ENCODE measurements at regions not wholly inside any gene's neighbourhood (a gene's known extent, or its start where the extent isn't known, plus 50 kb on each side); places are given as distances from the start of the nearest gene placed in this dataset.

GRCh38 chr16:73746554-73746953 lies 550.1 kb upstream of the PSMD7 start:
- H3K27me3 ChIP-seq (ENCODE audit: control insufficient read depth in 1 of 2, insufficient read depth in 1 of 2, low read length in 2 of 2) = no peaks in the 10 kb centered on the region
- H3K4me2 ChIP-seq (ENCODE audit: low read length, poor library complexity, severe bottlenecking) = no peak overlapping the region
- H2AK5ac ChIP-seq (ENCODE audit: low read length, severe bottlenecking) = no peak overlapping the region
- H2BK5ac ChIP-seq (ENCODE audit: low read depth, low read length, poor library complexity, severe bottlenecking) = no peak overlapping the region
- no peak overlapping the region for H3K23ac ChIP-seq (ENCODE audit: low read length in 2 of 2)
- no peak overlapping the region for H3K4ac ChIP-seq (ENCODE audit: low read depth in 1 of 2, low read length in 2 of 2)
- no peaks in the 10 kb centered on the region for H3K79me1 ChIP-seq (replicated peaks; ENCODE audit: low read length, poor library complexity, severe bottlenecking)
- H3K4me3 ChIP-seq (ENCODE audit: insufficient read depth in 1 of 2, low read depth in 1 of 2, low read length in 2 of 2) = no peak overlapping the region
- no peak for DNase-seq
- no peak overlapping the region for H2BK120ac ChIP-seq (ENCODE audit: low read depth, low read length)
- H3K14ac ChIP-seq (ENCODE audit: low read length in 2 of 2) = no peak overlapping the region
- 90% methylated on average over 2 of the region's 2 CpGs for WGBS
- no peak overlapping the region for H3K27ac ChIP-seq (ENCODE audit: low read length, poor library complexity, severe bottlenecking)
- H3K9ac ChIP-seq (ENCODE audit: low read length) = no peak overlapping the region
- no peaks in the 10 kb centered on the region for H3K36me3 ChIP-seq (ENCODE audit: control insufficient read depth in 1 of 2, insufficient read depth in 2 of 2, low read depth in 1 of 2, low read length in 2 of 2)
- no peak overlapping the region for H4K8ac ChIP-seq (ENCODE audit: low read length)
- H3K4me1 ChIP-seq (ENCODE audit: control insufficient read depth, insufficient read depth, low read depth, low read length) = no peaks in the 10 kb centered on the region
- H3K18ac ChIP-seq (ENCODE audit: low read depth in 1 of 2, low read length in 2 of 2) = no peak overlapping the region
- H2BK15ac ChIP-seq (ENCODE audit: low read depth, poor library complexity, severe bottlenecking) = no peak overlapping the region
- no peak overlapping the region for H4K91ac ChIP-seq (ENCODE audit: low read length)
- H3K9me3 ChIP-seq (ENCODE audit: control insufficient read depth, low read length) = no peaks in the 10 kb centered on the region
- H2AFZ ChIP-seq (ENCODE audit: low read depth, low read length) = no peak overlapping the region
- no peak overlapping the region for H2BK12ac ChIP-seq (ENCODE audit: low read length in 2 of 2)

- no peak overlapping the region for H3K23ac ChIP-seq (ENCODE audit: low read length in 2 of 2)
- no peaks in the 10 kb centered on the region for H3K9me3 ChIP-seq (ENCODE audit: control insufficient read depth, low read length)
- H4K91ac ChIP-seq (ENCODE audit: low read length) = no peak overlapping the region
- no peak overlapping the region for H3K9ac ChIP-seq (ENCODE audit: low read length)
- no peak overlapping the region for H2AK5ac ChIP-seq (ENCODE audit: low read length, severe bottlenecking)
- no peaks in the 10 kb centered on the region for H3K36me3 ChIP-seq (ENCODE audit: control insufficient read depth in 1 of 2, insufficient read depth in 2 of 2, low read depth in 1 of 2, low read length in 2 of 2)
- DNase-seq = no peak
- no peak overlapping the region for H3K14ac ChIP-seq (ENCODE audit: low read length in 2 of 2)
- H3K4ac ChIP-seq (ENCODE audit: low read depth in 1 of 2, low read length in 2 of 2) = no peak overlapping the region
- WGBS = 84% methylated on average over 11 of the region's 11 CpGs
- no peaks in the 10 kb centered on the region for H3K79me1 ChIP-seq (replicated peaks; ENCODE audit: low read length, poor library complexity, severe bottlenecking)
- H3K4me1 ChIP-seq (ENCODE audit: control insufficient read depth, insufficient read depth, low read depth, low read length) = no peaks in the 10 kb centered on the region
- H3K4me3 ChIP-seq (ENCODE audit: insufficient read depth in 1 of 2, low read depth in 1 of 2, low read length in 2 of 2) = no peak overlapping the region
- H3K4me2 ChIP-seq (ENCODE audit: low read length, poor library complexity, severe bottlenecking) = no peak overlapping the region
- no peak overlapping the region for H2BK15ac ChIP-seq (ENCODE audit: low read depth, poor library complexity, severe bottlenecking)
- H3K27me3 ChIP-seq (ENCODE audit: control insufficient read depth in 1 of 2, insufficient read depth in 1 of 2, low read length in 2 of 2) = no peaks in the 10 kb centered on the region
- no peak overlapping the region for H3K18ac ChIP-seq (ENCODE audit: low read depth in 1 of 2, low read length in 2 of 2)
- H2AFZ ChIP-seq (ENCODE audit: low read depth, low read length) = no peak overlapping the region
- H3K27ac ChIP-seq (ENCODE audit: low read length, poor library complexity, severe bottlenecking) = no peak overlapping the region
- H2BK12ac ChIP-seq (ENCODE audit: low read length in 2 of 2) = no peak overlapping the region
- H2BK120ac ChIP-seq (ENCODE audit: low read depth, low read length) = no peak overlapping the region
- no peak overlapping the region for H2BK5ac ChIP-seq (ENCODE audit: low read depth, low read length, poor library complexity, severe bottlenecking)
- no peak overlapping the region for H4K8ac ChIP-seq (ENCODE audit: low read length)
Observed at GRCh38 chr16:73743665-73744496, 552.7 kb upstream of the PSMD7 start.

GRCh38 chr16:73739049-73739769 lies 557.4 kb upstream of the PSMD7 start:
- Histone ChIP-seq H4K8ac (ENCODE audit: low read length) (no peak overlapping the region), H2AK5ac (ENCODE audit: low read length, severe bottlenecking) (no peak overlapping the region), H3K79me1 (replicated peaks; ENCODE audit: low read length, poor library complexity, severe bottlenecking) (no peaks in the 10 kb centered on the region), H3K9ac (ENCODE audit: low read length) (no peak overlapping the region), H3K4me1 (ENCODE audit: control insufficient read depth, insufficient read depth, low read depth, low read length) (peaks cover 2% of the 10 kb centered on the region), H2AFZ (ENCODE audit: low read depth, low read length) (no peak overlapping the region), H3K18ac (ENCODE audit: low read depth in 1 of 2, low read length in 2 of 2) (no peak overlapping the region), H2BK5ac (ENCODE audit: low read depth, low read length, poor library complexity, severe bottlenecking) (no peak overlapping the region), H3K27ac (ENCODE audit: low read length, poor library complexity, severe bottlenecking) (no peak overlapping the region), H3K9me3 (ENCODE audit: control insufficient read depth, low read length) (no peaks in the 10 kb centered on the region), H3K36me3 (ENCODE audit: control insufficient read depth in 1 of 2, insufficient read depth in 2 of 2, low read depth in 1 of 2, low read length in 2 of 2) (no peaks in the 10 kb centered on the region), H4K91ac (ENCODE audit: low read length) (no peak overlapping the region), H3K4me2 (ENCODE audit: low read length, poor library complexity, severe bottlenecking) (no peak overlapping the region), H2BK120ac (ENCODE audit: low read depth, low read length) (no peak overlapping the region), H3K23ac (ENCODE audit: low read length in 2 of 2) (no peak overlapping the region), H3K4me3 (ENCODE audit: insufficient read depth in 1 of 2, low read depth in 1 of 2, low read length in 2 of 2) (no peak overlapping the region), H3K4ac (ENCODE audit: low read depth in 1 of 2, low read length in 2 of 2) (no peak overlapping the region), H2BK15ac (ENCODE audit: low read depth, poor library complexity, severe bottlenecking) (no peak overlapping the region), H3K27me3 (ENCODE audit: control insufficient read depth in 1 of 2, insufficient read depth in 1 of 2, low read length in 2 of 2) (no peaks in the 10 kb centered on the region), H3K14ac (ENCODE audit: low read length in 2 of 2) (no peak overlapping the region), H2BK12ac (ENCODE audit: low read length in 2 of 2) (no peak overlapping the region)
- no peak for DNase-seq
- WGBS = 92% methylated on average over 4 of the region's 4 CpGs

- Histone ChIP-seq H3K9me3 (ENCODE audit: control insufficient read depth, low read length) (peaks cover under 1% of the 10 kb centered on the region), H2BK5ac (ENCODE audit: low read depth, low read length, poor library complexity, severe bottlenecking) (no peak overlapping the region), H3K14ac (ENCODE audit: low read length in 2 of 2) (no peak overlapping the region), H3K4ac (ENCODE audit: low read depth in 1 of 2, low read length in 2 of 2) (no peak overlapping the region), H4K91ac (ENCODE audit: low read length) (no peak overlapping the region), H3K27ac (ENCODE audit: low read length, poor library complexity, severe bottlenecking) (no peak overlapping the region), H2BK12ac (ENCODE audit: low read length in 2 of 2) (no peak overlapping the region), H3K79me1 (replicated peaks; ENCODE audit: low read length, poor library complexity, severe bottlenecking) (no peaks in the 10 kb centered on the region), H2BK15ac (ENCODE audit: low read depth, poor library complexity, severe bottlenecking) (no peak overlapping the region), H2AFZ (ENCODE audit: low read depth, low read length) (no peak overlapping the region), H3K4me3 (ENCODE audit: insufficient read depth in 1 of 2, low read depth in 1 of 2, low read length in 2 of 2) (no peak overlapping the region), H2BK120ac (ENCODE audit: low read depth, low read length) (no peak overlapping the region), H3K9ac (ENCODE audit: low read length) (no peak overlapping the region), H3K36me3 (ENCODE audit: control insufficient read depth in 1 of 2, insufficient read depth in 2 of 2, low read depth in 1 of 2, low read length in 2 of 2) (no peaks in the 10 kb centered on the region), H3K4me1 (ENCODE audit: control insufficient read depth, insufficient read depth, low read depth, low read length) (peaks cover 2% of the 10 kb centered on the region), H3K18ac (ENCODE audit: low read depth in 1 of 2, low read length in 2 of 2) (no peak overlapping the region), H2AK5ac (ENCODE audit: low read length, severe bottlenecking) (no peak overlapping the region), H3K27me3 (ENCODE audit: control insufficient read depth in 1 of 2, insufficient read depth in 1 of 2, low read length in 2 of 2) (no peaks in the 10 kb centered on the region), H3K4me2 (ENCODE audit: low read length, poor library complexity, severe bottlenecking) (no peak overlapping the region), H4K8ac (ENCODE audit: low read length) (no peak overlapping the region), H3K23ac (ENCODE audit: low read length in 2 of 2) (no peak overlapping the region)
- DNase-seq = no peak
- WGBS = 74% methylated on average over 4 of the region's 4 CpGs
Observed at GRCh38 chr16:73738266-73738665, 558.3 kb upstream of the PSMD7 start.

All from mesenchymal stem cell (in vitro differentiated cells and primary cell).